Natural killer cell treated with Interleukin-12 subunit alpha and Interleukin-12 subunit beta and Interleukin-15 and Interleukin-18, amount 100 ng/mL, for 72 hours (primary cell): ENCODE measurements at regions not wholly inside any gene's neighbourhood (a gene's known extent, or its start where the extent isn't known, plus 50 kb on each side); places are given as distances from the start of the nearest gene placed in this dataset.
"Not testable (repeated sequence)": the region's sequence is repeated elsewhere in the genome, so short reads cannot be mapped to it uniquely, and the experiment has no call there.

Experiments used
- ATAC-seq, 2 donors: fragments of 150-1000 bp; cut with Tn5 transposase in 1 of 2; sonication (Bioruptor Pico), chemical (Tn5 transposase) in 1 of 2; 2 replicates each; pipeline ENCODE4 v1.10.0; 2021
- DNase-seq: peaks from one replicate; pipeline ENCODE4 v3.0.0; 2022; ENCODE audit warnings: low spot score
- H3K27ac Mint-ChIP-seq, 2 donors: 1 replicate in 1 of 2; 2 replicates in 1 of 2; pipeline ENCODE4 v1.8.0; 2022; ENCODE audit warnings: mixed read lengths in 2 of 2, mild to moderate bottlenecking in 1 of 2, moderate library complexity in 1 of 2
- H3K27me3 Mint-ChIP-seq, 2 donors: 1 replicate in 1 of 2; 2 replicates in 1 of 2; pipeline ENCODE4 v1.8.0; 2022; ENCODE audit warnings: mixed read lengths in 2 of 2
- H3K36me3 Mint-ChIP-seq: one replicate; pipeline ENCODE4 v1.8.0; 2022; ENCODE audit warnings: mixed read lengths
- H3K4me1 Mint-ChIP-seq, 2 donors: 1 replicate in 1 of 2; 2 replicates in 1 of 2; pipeline ENCODE4 v1.8.0; 2022; ENCODE audit warnings: low read depth in 2 of 2, mixed read lengths in 2 of 2, mild to moderate bottlenecking in 1 of 2
- H3K4me3 Mint-ChIP-seq: one replicate; pipeline ENCODE4 v1.8.0; 2022; ENCODE audit warnings: mixed read lengths
- H3K9me3 Mint-ChIP-seq: 2 replicates; pipeline ENCODE4 v1.8.0; 2022; ENCODE audit warnings: mixed read lengths

DNA sequence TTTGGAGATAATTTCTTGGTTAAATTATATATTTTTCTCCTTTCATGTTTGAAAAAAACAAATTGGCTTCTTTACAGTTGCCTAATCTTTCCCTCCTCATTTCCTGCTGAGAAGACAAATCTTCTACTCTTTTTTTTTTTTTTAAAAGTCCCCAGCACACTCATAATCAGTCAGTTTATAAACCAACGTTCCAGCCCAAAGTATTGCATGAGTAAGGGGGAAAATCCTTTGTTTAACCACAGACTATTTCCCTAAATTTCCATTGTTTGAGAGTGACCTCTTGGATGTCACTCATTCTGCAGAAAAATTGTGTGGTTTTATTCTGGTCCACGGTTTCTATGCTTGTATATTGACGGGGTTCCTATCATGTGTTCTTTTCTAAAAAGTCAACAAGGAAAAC is 55.1 kb upstream of the TLR4 start:
- Mint-ChIP-seq H3K27ac (no peak overlapping the region), H3K4me3 (no peak overlapping the region), H3K36me3 (no peaks in the 10 kb centered on the region), H3K9me3 (no peaks in the 10 kb centered on the region), H3K27me3 (peaks cover 23 to 32% of the 10 kb centered on the region in 2 donors), H3K4me1 (peaks cover 13 to 18% of the 10 kb centered on the region in 2 donors)
- DNase-seq (no peak), ATAC-seq (no peak)

DNA sequence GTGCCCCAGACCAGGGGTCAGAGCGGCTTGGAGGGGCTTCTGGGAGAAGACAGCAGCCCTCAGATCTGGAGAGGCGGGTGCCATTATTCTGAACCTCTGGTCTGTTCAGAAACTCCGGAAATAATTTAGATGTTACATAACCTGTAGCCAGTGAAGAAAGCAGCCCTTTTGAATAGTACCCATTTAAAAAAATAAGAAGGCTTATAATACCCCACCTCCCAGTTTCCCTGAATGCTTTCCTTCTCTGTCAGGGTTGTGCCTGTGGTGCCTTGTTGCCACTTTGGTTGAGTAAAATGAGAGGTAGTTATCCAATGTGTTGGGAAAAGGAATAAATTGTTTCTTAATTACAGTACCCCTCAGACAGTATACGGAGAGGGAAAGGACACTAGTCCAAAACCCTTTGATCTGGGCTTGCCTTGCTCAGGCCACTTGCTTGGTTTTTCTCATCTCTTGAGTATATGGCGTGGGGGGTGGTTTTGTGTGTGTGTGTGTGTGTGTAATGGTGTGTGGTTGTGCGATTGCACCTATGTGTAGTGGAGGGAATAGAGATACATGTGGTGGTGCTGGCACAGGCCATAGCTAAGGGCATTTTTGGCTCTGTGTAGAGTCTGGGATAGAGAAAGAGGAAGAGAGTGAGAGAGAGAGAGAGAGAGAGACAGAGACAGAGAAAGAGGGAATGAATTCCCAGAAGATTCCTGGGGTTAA is 59.1 kb upstream of the TLR4 start:
- no peak for ATAC-seq
- Mint-ChIP-seq H3K27me3 (peaks cover 17 to 41% of the 10 kb centered on the region in 2 donors), H3K9me3 (no peaks in the 10 kb centered on the region), H3K4me3 (peak overlapping the region; percentile 59), H3K4me1 (peaks cover 13 to 22% of the 10 kb centered on the region in 2 donors), H3K27ac (peak overlapping the region; percentile 9 to 47), H3K36me3 (no peaks in the 10 kb centered on the region)
- no peak for DNase-seq

DNA sequence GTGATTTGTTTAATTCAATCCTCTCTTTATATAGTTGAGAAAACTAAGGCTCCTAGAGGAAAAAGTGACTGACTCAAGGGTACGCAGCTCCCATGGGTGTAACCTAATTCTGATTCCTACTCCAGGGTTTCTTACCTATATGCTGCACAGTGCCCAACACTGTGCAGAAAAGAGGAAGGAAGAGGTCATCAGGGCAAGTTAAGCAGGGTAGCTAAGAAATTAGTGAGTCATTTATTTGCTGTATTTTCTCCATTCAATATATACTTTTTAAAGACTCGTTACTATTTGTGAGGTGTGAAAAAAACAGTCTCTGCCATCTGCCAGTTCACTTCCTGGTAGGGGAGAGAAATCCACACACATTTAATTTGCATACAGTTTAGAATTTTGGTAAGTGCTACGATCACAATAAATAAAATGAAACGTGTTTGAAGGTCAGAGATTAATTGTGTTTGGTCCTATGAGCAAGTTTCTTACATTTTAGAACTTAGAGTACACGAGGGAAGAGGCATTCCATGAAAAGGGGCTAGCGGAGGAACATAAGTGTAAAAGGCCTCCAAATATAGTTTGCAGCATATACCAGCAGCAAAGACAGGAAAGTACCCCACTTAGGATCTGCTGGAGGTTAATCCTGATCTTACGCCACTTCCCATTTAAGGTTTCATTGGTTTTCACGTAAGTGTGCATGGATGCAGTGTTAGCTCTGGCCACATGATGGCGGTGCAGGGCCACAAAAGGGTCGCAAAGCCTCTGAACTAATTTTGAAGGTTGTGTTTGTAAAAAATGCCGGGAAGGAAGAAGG is 59.9 kb upstream of the TLR4 start:
- H3K4me3 Mint-ChIP-seq, result peak overlapping the region; percentile 59
- H3K36me3 Mint-ChIP-seq, result no peaks in the 10 kb centered on the region
- ATAC-seq, result peak; percentile 63 to 78

DNA sequence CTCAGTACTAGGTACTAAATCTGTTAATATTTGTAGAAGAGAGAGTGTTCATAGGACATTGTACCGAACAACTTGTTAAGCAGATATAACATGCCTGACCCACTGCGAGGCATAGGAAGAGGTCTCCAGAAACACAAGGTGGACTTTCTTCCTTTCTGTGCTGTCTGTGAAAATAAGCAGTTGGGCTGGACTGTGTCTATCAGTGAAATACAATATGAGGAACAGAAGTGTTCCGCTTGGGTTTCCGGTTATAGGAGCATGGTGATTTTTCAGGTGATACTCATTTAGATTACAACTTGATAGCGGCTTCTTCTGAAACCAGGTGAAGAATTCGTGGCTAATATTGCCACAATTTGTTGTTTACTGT is 60.9 kb upstream of the TLR4 start:
- Mint-ChIP-seq H3K9me3 (no peaks in the 10 kb centered on the region), H3K4me3 (no peak overlapping the region), H3K4me1 (peaks cover 13 to 19% of the 10 kb centered on the region in 2 donors), H3K27me3 (peaks cover 12 to 32% of the 10 kb centered on the region in 2 donors), H3K36me3 (no peaks in the 10 kb centered on the region), H3K27ac (no peak overlapping the region)
- no peak for DNase-seq
- no peak for ATAC-seq

More for the DNA sequence above, 59.9 kb upstream of the TLR4 start:
- peaks cover 13 to 22% of the 10 kb centered on the region in 2 donors for H3K4me1 Mint-ChIP-seq
- peak overlapping the region; percentile 9 to 47 for H3K27ac Mint-ChIP-seq
- H3K27me3 Mint-ChIP-seq, result peaks cover 14 to 37% of the 10 kb centered on the region in 2 donors
- peak; percentile 73 for DNase-seq
- no peaks in the 10 kb centered on the region for H3K9me3 Mint-ChIP-seq

DNA sequence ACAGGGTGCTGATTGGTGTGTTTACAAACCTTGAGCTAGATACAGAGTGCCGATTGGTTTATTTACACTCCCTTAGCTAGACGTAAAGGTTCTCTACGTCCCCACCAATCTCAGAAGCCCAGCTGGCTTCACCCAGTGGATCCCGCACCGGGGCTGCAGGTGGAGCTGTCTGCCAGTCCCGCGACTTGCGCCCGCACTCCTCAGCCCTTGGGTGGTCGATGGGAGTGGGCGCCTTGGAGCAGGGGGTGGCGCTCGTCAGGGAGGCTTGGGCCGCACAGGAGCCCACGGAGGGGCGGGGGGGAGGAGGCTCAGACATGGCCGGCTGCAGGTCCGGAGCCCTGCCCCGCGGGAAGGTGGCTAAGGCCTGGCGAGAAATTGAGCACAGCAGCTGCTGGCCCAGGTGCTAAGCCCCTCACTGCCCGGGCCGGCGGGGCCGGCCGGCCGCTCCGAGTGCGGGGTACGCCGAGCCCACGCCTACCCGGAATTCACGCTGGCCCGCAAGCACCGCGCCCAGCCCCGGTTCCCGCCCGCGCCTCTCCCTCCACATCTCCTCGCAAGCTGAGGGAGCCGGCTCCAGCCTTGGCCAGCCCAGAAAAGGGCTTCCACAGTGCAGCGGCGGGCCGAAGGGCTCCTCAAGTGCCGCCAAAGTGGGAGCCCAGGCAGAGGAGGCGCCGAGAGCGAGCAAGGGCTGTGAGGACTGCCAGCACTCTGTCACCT is 61.5 kb upstream of the TLR4 start:
- Mint-ChIP-seq H3K27me3 (peaks cover 12 to 32% of the 10 kb centered on the region in 2 donors), H3K4me1 (peaks cover 13 to 19% of the 10 kb centered on the region in 2 donors)
- not testable (repeated sequence) for H3K4me3 Mint-ChIP-seq, ATAC-seq, DNase-seq, H3K27ac Mint-ChIP-seq, H3K36me3 Mint-ChIP-seq, H3K9me3 Mint-ChIP-seq

DNA sequence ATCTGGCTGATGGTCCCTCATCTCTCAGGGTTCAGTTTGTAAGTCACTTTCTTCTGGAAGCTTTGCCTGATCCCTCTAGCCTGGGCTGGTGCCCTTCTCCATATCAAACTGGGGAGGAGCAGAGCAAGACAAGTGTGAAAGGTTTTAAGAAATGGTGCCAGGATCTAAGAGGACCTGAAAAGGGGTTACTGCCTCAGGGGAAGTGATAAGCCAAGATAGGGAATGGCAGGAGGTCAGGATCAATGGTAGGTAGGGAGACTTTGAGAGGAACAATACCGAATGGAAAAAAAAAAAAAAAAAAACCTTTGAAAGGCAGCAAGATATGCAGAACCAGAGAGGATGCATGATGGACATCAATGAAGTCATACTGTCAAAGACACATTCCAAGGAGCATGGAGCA is 67.5 kb upstream of the TLR4 start:
- DNase-seq (no peak), ATAC-seq (no peak)
- Mint-ChIP-seq H3K4me1 (no peaks in the 10 kb centered on the region), H3K9me3 (no peaks in the 10 kb centered on the region), H3K36me3 (no peaks in the 10 kb centered on the region), H3K4me3 (no peak overlapping the region), H3K27ac (no peak overlapping the region), H3K27me3 (peaks cover 0 to 14% of the 10 kb centered on the region in 2 donors)

DNA sequence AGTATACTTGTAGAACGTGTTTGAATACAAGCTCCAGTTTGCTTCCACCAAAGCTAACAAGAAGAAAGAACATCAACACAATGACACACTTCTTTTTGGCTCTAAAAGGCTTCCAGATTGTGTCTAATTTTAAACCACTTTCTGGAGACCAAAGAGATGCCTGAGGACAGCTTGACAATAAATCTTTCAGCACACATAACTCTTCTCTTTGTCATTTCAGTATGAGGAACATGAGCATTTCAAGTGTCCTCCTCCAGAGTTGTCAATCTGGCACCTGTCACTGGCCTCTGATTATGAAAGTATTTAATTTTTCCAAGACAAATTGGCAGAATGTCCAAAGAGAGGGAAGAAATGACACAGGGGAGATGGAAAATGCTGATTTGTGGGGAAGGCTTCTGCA is 79.0 kb upstream of the TLR4 start:
- Mint-ChIP-seq H3K27me3 (no peaks in the 10 kb centered on the region), H3K36me3 (peaks cover 6% of the 10 kb centered on the region), H3K4me3 (no peak overlapping the region), H3K4me1 (no peaks in the 10 kb centered on the region), H3K9me3 (peaks cover 10% of the 10 kb centered on the region), H3K27ac (no peak overlapping the region)
- DNase-seq (no peak), ATAC-seq (no peak)

DNA sequence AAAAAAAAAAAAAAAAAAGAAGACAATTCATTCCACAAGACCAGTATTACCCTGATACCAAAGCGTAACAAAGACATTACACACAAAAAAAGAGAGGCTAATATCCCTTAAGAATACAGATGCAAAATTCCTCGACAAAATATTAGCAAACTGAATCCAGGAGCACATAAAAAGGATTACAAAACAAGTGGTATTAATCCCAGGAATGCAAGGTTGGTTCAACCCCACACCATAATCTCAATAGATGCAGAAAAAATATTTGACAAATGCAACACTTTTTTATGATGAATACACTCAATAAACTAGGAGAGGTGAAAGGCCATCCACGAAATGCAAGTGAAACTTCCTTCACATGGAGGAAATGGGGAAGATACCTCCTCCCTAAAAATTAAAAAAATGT is 80.1 kb upstream of the TLR4 start:
- ATAC-seq, result no peak
- Mint-ChIP-seq H3K9me3 (peaks cover 10% of the 10 kb centered on the region), H3K36me3 (peaks cover 6% of the 10 kb centered on the region), H3K4me1 (no peaks in the 10 kb centered on the region), H3K27ac (no peak overlapping the region), H3K4me3 (no peak overlapping the region), H3K27me3 (no peaks in the 10 kb centered on the region)
- no peak for DNase-seq

DNA sequence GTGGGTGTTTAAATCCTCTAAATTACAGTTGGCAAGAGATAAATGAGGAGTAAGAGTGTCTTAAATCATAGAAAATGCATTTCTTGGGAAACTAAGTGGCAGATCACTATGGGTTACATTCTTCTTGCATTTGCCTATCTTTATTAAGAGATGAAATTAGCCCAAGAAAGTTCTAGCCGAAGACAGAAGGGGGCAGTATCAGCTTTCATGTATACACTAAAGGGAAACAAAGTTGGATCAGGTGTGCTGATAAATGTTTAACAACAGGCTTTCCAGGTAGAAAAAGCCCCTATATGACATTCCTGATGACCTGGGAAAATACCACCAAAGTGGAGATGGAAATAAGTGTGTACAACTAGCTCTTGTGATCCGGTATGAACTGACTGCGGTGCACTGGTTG is 81.9 kb upstream of the TLR4 start:
- no peak for DNase-seq
- H3K4me3 Mint-ChIP-seq, result no peak overlapping the region
- no peaks in the 10 kb centered on the region for H3K27me3 Mint-ChIP-seq
- H3K9me3 Mint-ChIP-seq, result peaks cover 10% of the 10 kb centered on the region
- no peak for ATAC-seq
- no peaks in the 10 kb centered on the region for H3K4me1 Mint-ChIP-seq
- no peak overlapping the region for H3K27ac Mint-ChIP-seq
- peaks cover 6% of the 10 kb centered on the region for H3K36me3 Mint-ChIP-seq

DNA sequence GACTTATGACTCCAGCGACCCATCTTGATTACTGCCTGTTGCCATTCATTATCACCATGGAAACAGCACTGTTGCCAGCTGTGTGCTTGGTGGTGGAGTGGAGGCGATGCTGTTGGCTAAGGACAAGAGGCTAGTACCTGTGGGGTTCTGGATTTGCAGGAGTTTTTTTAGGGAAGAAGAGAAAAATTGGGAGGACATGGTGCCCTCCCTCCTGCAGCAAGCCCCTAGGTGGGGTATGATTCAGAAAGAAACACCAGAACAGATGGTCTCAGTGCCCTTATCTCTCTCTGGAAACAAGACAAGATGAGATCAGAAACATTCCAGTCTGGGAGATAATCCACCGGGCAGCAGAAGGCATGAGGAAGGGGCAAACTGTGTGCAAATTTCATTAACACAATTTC is 87.8 kb upstream of the TLR4 start:
- DNase-seq (no peak), ATAC-seq (no peak)
- H3K9me3 Mint-ChIP-seq, result peaks cover 3% of the 10 kb centered on the region
- H3K27ac Mint-ChIP-seq, result no peak overlapping the region
- H3K36me3 Mint-ChIP-seq, result no peaks in the 10 kb centered on the region
- no peak overlapping the region for H3K4me3 Mint-ChIP-seq
- H3K27me3 Mint-ChIP-seq, result no peaks in the 10 kb centered on the region
- no peaks in the 10 kb centered on the region for H3K4me1 Mint-ChIP-seq

DNA sequence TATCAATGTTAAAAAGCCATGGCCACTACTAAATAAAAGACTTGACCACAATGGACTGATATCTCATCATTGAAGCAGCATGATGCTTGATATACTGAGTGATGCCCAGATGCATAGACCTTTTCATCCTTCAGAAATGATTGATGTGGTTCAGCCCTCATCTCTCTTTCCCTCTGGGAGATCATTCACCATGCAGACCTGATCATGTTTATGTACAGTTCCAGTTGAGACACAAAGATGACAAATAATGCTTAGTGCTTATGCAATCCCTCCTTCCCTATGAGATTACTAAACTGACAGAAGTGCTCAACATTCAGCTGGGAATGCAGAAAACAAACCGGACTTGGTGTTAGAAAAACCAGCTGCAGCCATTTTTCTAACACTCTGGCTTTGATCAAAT is 91.9 kb upstream of the TLR4 start:
- DNase-seq (no peak), ATAC-seq (no peak)
- no peaks in the 10 kb centered on the region for H3K27me3 Mint-ChIP-seq
- peaks cover 9% of the 10 kb centered on the region for H3K9me3 Mint-ChIP-seq
- H3K4me1 Mint-ChIP-seq, result no peaks in the 10 kb centered on the region
- no peak overlapping the region for H3K4me3 Mint-ChIP-seq
- H3K36me3 Mint-ChIP-seq, result no peaks in the 10 kb centered on the region
- no peak overlapping the region for H3K27ac Mint-ChIP-seq

DNA sequence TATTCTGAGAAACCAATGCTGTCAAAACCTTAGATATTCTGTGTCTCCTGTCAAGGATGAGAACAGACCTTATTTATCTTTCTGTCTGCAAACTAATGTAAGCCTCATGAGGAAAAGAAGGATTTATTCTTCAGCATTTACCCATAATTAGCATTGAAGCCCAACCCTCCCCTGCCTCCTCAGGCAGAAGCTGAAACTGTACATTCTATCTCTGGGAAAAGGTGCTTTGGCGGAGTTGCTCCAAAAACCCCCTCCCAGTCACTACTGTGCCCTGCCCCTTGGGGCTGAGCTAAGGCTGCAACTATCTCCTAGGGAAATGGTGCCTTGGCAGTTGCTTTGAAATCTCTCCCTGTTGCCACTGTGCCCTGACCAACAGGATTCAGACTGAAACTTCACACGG is 106.2 kb upstream of the TLR4 start:
- H3K9me3 Mint-ChIP-seq, result peaks cover 8% of the 10 kb centered on the region
- no peaks in the 10 kb centered on the region for H3K4me1 Mint-ChIP-seq
- no peaks in the 10 kb centered on the region for H3K27me3 Mint-ChIP-seq
- no peaks in the 10 kb centered on the region for H3K36me3 Mint-ChIP-seq
- DNase-seq (no peak), ATAC-seq (no peak)
- no peak overlapping the region for H3K4me3 Mint-ChIP-seq
- no peak overlapping the region for H3K27ac Mint-ChIP-seq

DNA sequence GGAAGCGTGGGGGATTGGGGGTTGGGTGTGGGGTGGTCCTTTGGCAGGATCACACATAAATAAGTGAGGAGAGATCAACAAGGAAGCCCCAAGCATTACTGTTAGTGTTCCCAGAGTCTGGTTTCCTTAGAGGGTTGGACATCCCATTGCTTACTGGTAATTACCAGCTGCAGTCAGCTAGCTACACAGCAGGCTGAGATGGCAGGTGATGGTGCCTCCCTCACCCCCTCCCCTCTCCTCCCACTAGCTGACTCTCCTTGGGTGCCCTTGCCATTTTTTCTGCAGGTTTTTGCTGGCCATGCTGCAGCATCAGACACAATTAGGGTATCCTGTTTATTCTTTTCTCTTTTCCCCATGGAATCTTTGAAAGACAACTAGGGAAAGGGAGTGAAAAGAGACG is 107.5 kb upstream of the TLR4 start:
- H3K4me1 Mint-ChIP-seq, result no peaks in the 10 kb centered on the region
- H3K4me3 Mint-ChIP-seq, result no peak overlapping the region
- no peak overlapping the region for H3K27ac Mint-ChIP-seq

DNA sequence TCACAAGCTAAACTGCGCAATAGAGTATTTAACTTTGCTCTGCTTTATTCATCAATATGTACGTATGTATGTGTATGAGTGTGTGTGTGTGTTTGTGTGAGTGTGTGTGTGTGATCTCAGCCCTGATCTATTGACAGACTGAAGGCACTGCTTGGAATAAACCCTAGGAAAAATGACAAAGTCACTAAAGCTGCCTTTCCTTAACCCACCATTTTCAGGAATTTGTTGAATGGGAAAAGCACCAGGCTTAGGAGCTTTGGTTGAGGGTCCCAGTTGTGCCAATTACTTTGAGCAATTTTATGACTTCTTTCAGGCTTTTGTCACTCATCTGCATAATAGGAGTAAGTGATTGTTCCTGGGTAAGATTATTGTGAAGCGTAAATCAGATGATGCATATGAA is 108.6 kb upstream of the TLR4 start:
- no peak for ATAC-seq
- no peak overlapping the region for H3K4me3 Mint-ChIP-seq
- no peaks in the 10 kb centered on the region for H3K36me3 Mint-ChIP-seq
- H3K4me1 Mint-ChIP-seq, result no peaks in the 10 kb centered on the region
- no peak for DNase-seq
- H3K27me3 Mint-ChIP-seq, result no peaks in the 10 kb centered on the region
- H3K9me3 Mint-ChIP-seq, result peaks cover 7% of the 10 kb centered on the region
- no peak overlapping the region for H3K27ac Mint-ChIP-seq

More for the DNA sequence above, 107.5 kb upstream of the TLR4 start:
- no peak for DNase-seq
- Mint-ChIP-seq H3K27me3 (no peaks in the 10 kb centered on the region), H3K36me3 (no peaks in the 10 kb centered on the region), H3K9me3 (peaks cover 4% of the 10 kb centered on the region)
- no peak for ATAC-seq
